GM19239 (cell line): ENCODE measurements at regions not wholly inside any gene's neighbourhood (a gene's known extent, or its start where the extent isn't known, plus 50 kb on each side); places are given as distances from the start of the nearest gene placed in this dataset.

Source experiments
- DNase-seq: peaks from one replicate; pipeline ENCODE4 v3.0.0; 2011; ENCODE audit warnings: low spot score; ENCODE audit not compliant: insufficient read length
- FAIRE-seq: peaks from 2 replicates; lab custom pipeline; 2011; peaks lifted over from hg19 to GRCh38; lab: Jason Lieb, UNC

DNA sequence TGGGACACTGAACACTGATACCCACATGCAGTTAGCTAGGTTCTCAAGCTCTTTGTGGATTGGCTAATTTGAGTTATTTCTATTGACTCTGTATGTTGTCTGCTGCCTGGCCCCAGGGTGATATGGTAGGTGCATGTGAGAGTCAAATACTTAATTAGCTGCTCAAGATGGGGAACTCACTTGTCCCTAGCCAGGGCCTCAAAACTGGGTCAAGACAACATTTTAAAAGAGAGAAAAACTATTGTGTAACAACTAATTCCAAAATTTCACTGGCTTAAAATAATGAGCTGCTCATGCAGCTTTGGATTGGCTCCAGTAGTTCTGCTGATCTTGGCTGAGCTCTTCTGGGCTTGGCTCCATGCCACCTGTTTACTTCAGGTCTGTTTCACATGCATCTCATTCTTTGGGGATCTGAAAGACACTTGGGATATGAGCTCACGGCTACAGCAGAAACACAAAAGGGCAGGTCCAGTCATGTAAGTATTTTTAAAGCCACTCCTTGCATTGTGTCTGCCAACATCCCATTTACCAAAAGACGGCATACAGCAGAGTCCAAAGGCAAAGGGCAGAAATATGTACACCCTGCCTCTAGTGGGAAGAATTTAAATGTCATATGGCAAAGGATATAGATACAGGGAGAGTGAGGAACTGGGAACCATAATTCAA, 716.8 kb downstream of the SUCLG1 start:
- no peak for DNase-seq
- no peak for FAIRE-seq

- FAIRE-seq, result no peak
- DNase-seq, result no peak
Observed at GRCh38 chr2:83730223-83730622, 728.9 kb downstream of the SUCLG1 start.

- no peak for FAIRE-seq
- no peak for DNase-seq
Observed at GRCh38 chr2:83725735-83726134, 733.3 kb downstream of the SUCLG1 start.

DNA sequence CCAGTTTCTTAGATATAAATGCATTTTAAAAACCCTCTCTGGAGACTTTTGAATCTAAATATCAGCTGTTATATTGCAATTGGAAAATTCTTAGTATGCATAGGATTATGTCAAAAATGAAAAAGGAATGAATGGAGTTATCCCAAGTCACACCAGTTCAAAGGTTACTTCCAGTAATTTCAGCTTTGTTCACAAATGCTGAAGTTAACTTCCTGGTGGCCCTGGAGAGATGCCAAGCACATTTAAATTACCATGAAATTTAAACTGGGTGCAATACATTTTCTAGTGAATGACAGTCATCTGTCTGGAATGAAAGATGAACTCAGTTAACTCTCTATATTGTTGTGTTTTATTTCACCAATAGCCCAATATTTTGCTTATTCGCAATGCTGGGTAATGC, 753.9 kb downstream of the SUCLG1 start:
- DNase-seq (no peak), FAIRE-seq (no peak)

GRCh38 chr2:83703598-83703997, 755.5 kb downstream of the SUCLG1 start:
- FAIRE-seq (no peak), DNase-seq (no peak)

GRCh38 chr2:83696838-83697237, 762.2 kb downstream of the SUCLG1 start:
- DNase-seq (no peak), FAIRE-seq (no peak)

DNA sequence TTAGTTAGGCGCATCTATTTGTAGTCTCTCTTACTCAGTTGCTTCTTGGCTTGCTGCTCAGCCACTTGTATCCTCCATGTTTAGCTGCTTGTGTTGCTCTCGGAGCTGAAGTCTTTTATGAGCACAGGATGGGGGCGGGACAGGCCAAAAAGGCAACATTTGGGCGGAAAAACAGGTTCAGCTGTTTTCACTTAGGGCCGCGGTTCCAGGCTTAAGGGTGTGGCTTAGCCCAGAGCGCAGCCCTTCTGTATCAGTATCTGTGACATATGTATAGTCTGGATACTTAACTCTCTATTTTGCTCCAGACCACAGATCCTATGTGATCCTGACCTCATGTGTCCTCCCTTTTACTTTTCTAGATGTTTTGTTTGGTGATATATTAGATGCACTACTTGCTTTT, 763.5 kb downstream of the SUCLG1 start:
- DNase-seq (no peak), FAIRE-seq (no peak)

GRCh38 chr2:83695037-83695436, 764.0 kb downstream of the SUCLG1 start:
- DNase-seq (no peak), FAIRE-seq (no peak)

DNA sequence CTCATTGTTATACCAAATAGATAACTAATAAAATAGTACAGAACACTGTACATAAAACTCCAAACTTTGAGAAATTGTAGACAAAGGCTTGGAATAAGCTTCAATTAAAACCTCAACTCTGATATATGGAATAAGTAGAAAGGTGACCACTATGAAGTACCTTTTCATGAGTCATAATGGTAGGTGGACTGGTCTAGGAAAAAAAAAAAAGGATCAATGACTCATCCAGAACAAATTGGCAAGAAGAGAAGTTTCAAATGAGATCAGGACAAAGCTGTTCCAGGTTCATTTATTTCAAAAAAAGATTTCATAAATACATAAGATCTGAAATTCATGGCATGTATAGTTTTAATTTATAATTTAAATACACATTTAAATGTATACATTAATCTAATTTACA, 769.7 kb downstream of the SUCLG1 start:
- DNase-seq (no peak), FAIRE-seq (no peak)

DNA sequence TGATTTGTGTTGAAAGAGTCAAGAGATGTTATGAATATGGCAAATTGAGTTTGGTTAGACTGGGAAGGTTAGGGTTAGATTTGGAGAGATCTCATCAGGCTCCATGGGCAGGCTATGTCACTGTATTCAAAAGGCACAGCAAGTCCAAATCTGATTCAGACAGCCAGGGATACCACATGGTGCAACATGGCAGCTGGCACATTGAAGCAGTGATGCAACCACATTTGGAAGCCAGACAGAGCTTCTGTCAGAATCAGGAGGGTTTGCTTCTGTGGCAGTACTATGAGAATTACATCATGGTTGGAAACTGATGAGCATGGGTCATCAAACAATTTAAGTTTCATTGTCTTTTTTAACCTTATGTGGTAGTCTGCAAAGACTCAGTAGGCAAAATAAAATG, 772.2 kb downstream of the SUCLG1 start:
- FAIRE-seq, result no peak
- DNase-seq, result no peak

DNA sequence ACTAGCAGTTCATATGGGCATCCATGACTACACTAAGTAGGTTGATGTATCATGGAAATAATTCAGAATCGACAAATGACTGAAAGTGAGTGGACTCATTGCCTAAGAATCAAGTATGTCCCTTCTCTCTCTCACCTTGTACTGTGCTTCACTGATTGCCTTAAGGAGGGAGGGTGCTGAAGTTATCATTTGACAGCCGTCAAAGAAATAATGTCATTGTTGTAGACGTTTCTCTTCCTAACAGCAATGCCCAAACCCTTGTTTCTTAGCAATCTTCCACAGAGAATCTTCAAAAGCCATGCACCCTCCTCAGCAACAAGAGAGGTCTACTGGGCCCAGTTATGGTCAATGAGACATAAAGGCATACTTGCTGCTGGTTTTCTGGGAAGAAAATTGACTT, 785.0 kb downstream of the SUCLG1 start:
- no peak for DNase-seq
- FAIRE-seq, result no peak

DNA sequence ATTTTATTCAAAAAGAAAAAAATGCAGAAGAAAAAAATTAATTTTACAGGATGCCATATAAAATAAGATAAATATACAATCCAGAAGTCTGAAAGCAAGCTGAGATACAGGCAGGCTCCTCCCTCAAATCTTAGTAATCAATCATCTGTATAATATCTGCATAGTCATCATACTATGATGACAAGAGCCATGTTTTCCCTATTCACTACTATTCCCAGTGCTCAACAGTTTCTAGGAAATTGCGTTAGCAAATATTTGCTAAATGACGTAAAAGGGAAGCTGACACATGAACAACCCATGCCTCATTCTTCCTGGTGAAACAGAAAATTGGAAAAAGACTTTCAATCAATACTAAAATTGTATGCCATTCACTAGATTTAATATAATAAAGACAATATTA, 793.2 kb downstream of the SUCLG1 start:
- no peak for DNase-seq
- no peak for FAIRE-seq

GRCh38 chr2:83665154-83665553, 793.9 kb downstream of the SUCLG1 start:
- no peak for DNase-seq
- FAIRE-seq, result no peak

- FAIRE-seq (no peak), DNase-seq (no peak)
Observed at GRCh38 chr2:83661711-83662110, 797.4 kb downstream of the SUCLG1 start.

DNA sequence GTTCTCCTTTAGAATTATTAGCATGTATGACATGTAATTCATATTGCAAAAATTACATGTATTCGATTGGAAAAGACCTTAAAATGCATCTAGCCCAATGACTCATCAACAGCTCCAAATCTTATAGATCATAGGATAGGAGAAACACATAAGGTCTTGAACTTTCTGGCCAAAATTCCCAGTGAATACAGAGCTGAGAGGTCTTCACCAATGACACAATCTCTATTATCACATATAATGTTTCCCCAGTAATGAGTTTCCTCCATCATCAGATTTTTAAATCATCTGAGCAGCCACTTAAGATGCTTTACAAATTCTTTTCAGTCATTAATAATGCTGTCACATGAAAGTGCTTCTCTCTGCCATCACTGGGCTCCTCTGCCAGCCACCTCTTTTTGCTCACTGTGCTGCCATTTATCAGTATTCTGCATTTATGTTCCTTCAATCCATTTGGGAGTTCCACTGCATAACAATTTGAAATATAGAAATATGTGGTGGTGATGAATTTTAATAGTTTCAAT, 804.9 kb downstream of the SUCLG1 start:
- DNase-seq (no peak), FAIRE-seq (no peak)

DNA sequence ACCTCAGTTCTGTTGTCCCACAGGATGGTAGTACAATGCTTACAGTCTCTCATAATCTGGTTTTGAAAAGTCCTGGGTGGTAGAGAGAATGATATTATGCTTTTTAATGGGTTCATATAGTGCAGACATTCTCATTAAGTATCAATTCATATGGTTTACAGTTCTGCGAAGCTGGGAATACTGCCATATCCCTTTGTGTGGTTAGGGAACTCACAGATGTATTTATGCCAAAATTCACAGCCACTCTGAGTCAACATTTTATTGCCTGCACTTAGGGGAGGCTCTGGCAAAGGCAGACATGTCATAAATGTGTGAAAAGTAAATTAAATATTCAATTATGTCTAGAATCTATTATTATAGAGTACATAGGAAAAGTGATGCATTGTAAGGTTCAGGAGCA, 808.2 kb downstream of the SUCLG1 start:
- FAIRE-seq (no peak), DNase-seq (no peak)

GRCh38 chr2:83650161-83650560, 808.9 kb downstream of the SUCLG1 start:
- FAIRE-seq (no peak), DNase-seq (no peak)

- FAIRE-seq, result no peak
- no peak for DNase-seq
Observed at GRCh38 chr2:83640506-83640905, 818.6 kb downstream of the SUCLG1 start.

GRCh38 chr2:83633423-83633822, 825.7 kb downstream of the SUCLG1 start:
- DNase-seq (no peak), FAIRE-seq (no peak)

DNA sequence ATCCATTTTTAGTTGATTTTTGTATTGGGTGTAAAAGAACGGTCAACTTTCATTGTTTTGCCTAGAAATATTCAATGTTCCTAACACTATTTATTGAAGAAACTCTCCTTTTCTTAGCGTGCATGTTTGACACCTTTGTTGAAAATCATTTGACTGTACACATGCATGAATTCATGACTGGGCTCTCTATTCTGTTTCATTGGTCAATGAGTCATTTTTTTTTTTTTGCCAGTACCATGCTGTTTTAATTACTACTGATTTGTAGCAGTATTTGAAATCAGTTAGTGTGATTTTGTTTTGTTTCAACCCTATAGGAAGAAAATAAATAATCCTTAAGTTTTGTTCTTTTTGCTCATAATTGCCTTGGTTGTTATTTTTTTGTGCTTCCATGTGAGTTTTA, 828.7 kb downstream of the SUCLG1 start:
- DNase-seq (no peak), FAIRE-seq (no peak)

DNA sequence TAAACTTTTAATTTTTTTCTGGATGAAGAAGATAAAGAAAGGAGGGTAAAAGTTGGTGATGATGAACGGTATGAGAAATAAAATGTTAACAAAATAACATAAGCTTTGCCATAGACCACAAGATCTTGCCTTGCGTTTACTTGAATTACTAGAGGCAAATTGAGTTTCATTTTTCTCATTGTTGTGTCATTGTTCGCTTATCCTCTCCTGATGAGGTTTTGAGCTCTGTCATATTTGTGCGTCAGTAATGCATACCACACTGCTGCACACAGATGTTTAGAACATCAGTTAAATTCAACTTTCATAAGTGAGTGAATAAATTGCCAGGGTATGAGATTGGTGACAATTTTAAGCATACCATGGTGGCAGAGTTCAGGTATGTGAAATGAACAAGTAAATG, 843.6 kb downstream of the SUCLG1 start:
- DNase-seq (no peak), FAIRE-seq (no peak)

GRCh38 chr2:83613178-83613577, 845.9 kb downstream of the SUCLG1 start:
- DNase-seq (no peak), FAIRE-seq (no peak)
